Activated CD8-positive, alpha-beta T cell treated with anti-CD3 and anti-CD28 coated beads for 36 hours (primary cell): ENCODE measurements at regions not wholly inside any gene's neighbourhood (a gene's known extent, or its start where the extent isn't known, plus 50 kb on each side); places are given as distances from the start of the nearest gene placed in this dataset.

Source experiments
- ATAC-seq: fragments of 200-7000 bp; cut with Tn5 transposase; one replicate; pipeline ENCODE4 v1.10.0; 2021; ENCODE audit warnings: mild to moderate bottlenecking, moderate library complexity
- CTCF ChIA-PET: fragments of 350-600 bp; sonication (Branson Sonifier 250); formaldehyde crosslinking; loops from one replicate; lab custom pipeline; 2021; ENCODE audit warnings: antibody characterized with exemption; lab: Charles Lee
- POLR2A ChIA-PET: fragments of 350-600 bp; sonication (Branson Sonifier 250); formaldehyde crosslinking; loops from one replicate; lab custom pipeline; 2021; ENCODE audit warnings: antibody characterized with exemption; lab: Charles Lee
- DNase-seq: peaks from one replicate; pipeline ENCODE4 v3.0.0-alpha.2; 2020
- H3K27ac Mint-ChIP-seq: one replicate; pipeline ENCODE4 v1.8.0; 2021; ENCODE audit warnings: mild to moderate bottlenecking, mixed read lengths
- H3K27me3 Mint-ChIP-seq: one replicate; pipeline ENCODE4 v1.8.0; 2021; ENCODE audit warnings: mixed read lengths
- H3K36me3 Mint-ChIP-seq: one replicate; pipeline ENCODE4 v1.8.0; 2021; ENCODE audit warnings: low read depth, mixed read lengths
- H3K4me1 Mint-ChIP-seq: one replicate; pipeline ENCODE4 v1.8.0; 2021; ENCODE audit warnings: low read depth, mixed read lengths
- H3K4me3 Mint-ChIP-seq: one replicate; pipeline ENCODE4 v1.8.0; 2021; ENCODE audit warnings: mild to moderate bottlenecking, moderate library complexity, mixed read lengths
- H3K9me3 Mint-ChIP-seq: one replicate; pipeline ENCODE4 v1.8.0; 2021; ENCODE audit warnings: mixed read lengths
- intact Hi-C: fragments of 100-400 bp; cut with micrococcal nuclease; formaldehyde crosslinking; loops from one replicate; pipeline ENCODE4 v1.10.0; 2022
- TF ChIP-seq, protein P1 (sequence below): fragments of 200-600 bp; IDR thresholded peaks from one replicate; pipeline ENCODE4 v1.8.0; 2022; ENCODE audit warnings: antibody characterized with exemption, mild to moderate bottlenecking

DNA sequence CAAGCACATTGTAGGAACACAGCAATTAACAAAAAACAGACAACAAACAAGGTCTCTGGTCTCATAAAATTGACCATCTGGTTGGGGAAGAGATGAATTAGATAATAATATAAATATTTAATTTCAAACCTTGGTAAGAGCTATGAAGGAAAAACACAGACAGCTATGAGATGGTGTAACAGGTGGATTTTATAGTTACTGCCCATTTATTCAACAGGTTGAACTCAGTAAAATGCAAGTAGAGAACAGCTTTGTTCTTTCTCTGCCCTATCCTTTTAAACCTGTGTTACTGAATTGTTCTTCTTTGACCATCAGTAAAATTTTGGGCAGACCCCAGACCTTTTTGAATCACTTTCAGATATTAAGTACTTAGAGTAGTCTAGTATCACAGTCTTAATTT lies 77.6 kb upstream of the FAM216B start:
- Mint-ChIP-seq H3K4me3 (no peak overlapping the region), H3K4me1 (no peaks in the 10 kb centered on the region), H3K36me3 (no peaks in the 10 kb centered on the region), H3K27ac (no peak overlapping the region), H3K9me3 (no peaks in the 10 kb centered on the region), H3K27me3 (peaks cover 14% of the 10 kb centered on the region)
- DNase-seq (no peak), ATAC-seq (no peak)
- ChIA-PET CTCF (no interaction called here), POLR2A (interaction anchor here (1.2 kb wide), 1 partner anchor 25 kb away, joined by 4 read pairs; no protein-coding TSS in a partner anchor)
- TF ChIP-seq, protein P1, sequence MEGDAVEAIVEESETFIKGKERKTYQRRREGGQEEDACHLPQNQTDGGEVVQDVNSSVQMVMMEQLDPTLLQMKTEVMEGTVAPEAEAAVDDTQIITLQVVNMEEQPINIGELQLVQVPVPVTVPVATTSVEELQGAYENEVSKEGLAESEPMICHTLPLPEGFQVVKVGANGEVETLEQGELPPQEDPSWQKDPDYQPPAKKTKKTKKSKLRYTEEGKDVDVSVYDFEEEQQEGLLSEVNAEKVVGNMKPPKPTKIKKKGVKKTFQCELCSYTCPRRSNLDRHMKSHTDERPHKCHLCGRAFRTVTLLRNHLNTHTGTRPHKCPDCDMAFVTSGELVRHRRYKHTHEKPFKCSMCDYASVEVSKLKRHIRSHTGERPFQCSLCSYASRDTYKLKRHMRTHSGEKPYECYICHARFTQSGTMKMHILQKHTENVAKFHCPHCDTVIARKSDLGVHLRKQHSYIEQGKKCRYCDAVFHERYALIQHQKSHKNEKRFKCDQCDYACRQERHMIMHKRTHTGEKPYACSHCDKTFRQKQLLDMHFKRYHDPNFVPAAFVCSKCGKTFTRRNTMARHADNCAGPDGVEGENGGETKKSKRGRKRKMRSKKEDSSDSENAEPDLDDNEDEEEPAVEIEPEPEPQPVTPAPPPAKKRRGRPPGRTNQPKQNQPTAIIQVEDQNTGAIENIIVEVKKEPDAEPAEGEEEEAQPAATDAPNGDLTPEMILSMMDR = no peak
- intact Hi-C loops = no loop called here

DNA sequence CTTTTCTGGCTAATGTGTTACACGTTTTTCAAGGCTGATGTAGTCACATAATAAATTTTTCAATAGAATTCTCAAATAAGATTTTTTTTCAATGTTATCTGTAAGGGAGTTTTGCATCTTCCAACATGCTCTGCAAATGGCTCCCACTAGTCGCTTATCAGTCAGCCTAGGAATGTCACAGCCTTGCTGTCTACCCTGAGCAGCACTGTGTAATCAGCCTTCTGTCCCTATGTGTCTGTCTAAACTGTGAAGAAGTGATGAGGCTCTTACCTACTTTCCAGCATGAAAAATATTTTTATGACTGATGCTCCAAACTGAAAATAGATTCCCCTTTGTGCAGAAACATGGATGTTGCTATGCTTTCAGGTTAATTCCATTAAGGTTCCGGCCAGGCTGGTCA lies 75.1 kb upstream of the FAM216B start:
- H3K36me3 Mint-ChIP-seq = no peaks in the 10 kb centered on the region
- no peaks in the 10 kb centered on the region for H3K9me3 Mint-ChIP-seq
- ChIA-PET CTCF (no interaction called here), POLR2A (no interaction called here)
- intact Hi-C loops = no loop called here
- no peaks in the 10 kb centered on the region for H3K4me1 Mint-ChIP-seq
- no peak overlapping the region for H3K27ac Mint-ChIP-seq
- H3K27me3 Mint-ChIP-seq = peaks cover 13% of the 10 kb centered on the region
- no peak for DNase-seq
- H3K4me3 Mint-ChIP-seq = no peak overlapping the region
- TF ChIP-seq, protein P1 = no peak
- no peak for ATAC-seq

DNA sequence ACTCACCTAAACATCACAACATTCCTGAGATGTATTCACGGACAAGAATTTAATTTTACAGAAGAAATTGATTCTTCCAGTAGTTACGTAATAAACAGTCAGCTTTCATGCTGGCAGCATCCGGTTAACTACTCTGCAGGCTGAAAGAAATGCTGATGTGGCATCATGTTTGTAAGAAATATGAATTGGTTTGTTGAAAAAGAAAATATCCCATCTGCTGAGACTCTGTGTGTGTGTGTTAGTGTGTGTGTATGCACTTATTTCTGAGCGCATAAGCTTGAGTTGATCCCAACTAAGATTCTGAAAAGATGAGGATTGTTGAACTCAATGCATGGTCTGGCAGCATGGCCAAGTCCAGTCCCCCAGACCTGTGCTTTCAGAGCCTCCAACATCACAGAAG lies 74.3 kb upstream of the FAM216B start:
- H3K27ac Mint-ChIP-seq = no peak overlapping the region
- no peaks in the 10 kb centered on the region for H3K36me3 Mint-ChIP-seq
- DNase-seq (no peak), ATAC-seq (no peak)
- H3K4me1 Mint-ChIP-seq = no peaks in the 10 kb centered on the region
- no peaks in the 10 kb centered on the region for H3K9me3 Mint-ChIP-seq
- intact Hi-C loops = no loop called here
- CTCF ChIA-PET = no interaction called here
- TF ChIP-seq, protein P1 = no peak
- no peak overlapping the region for H3K4me3 Mint-ChIP-seq
- peaks cover 13% of the 10 kb centered on the region for H3K27me3 Mint-ChIP-seq
- POLR2A ChIA-PET = no interaction called here

DNA sequence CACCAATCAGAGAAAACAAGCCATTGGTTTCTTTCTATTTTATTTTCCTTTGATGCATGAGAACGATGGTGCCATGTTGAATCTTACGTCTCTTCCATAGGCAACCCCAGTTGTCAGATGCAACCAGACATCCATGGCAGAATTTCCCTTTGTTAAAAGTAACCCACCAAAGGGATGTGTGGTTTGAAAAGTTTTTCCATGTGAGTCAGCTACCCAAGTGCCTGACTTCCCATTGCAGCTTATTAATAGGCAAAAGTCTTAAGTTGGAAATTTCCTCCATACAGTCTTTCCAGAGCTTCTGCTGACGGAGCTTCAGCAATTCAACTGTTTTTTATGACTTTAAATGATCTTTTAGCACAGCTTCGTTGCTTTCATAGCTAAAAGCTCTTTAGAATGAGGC lies 73.8 kb upstream of the FAM216B start:
- intact Hi-C loops = no loop called here
- CTCF ChIA-PET = no interaction called here
- Mint-ChIP-seq H3K27me3 (peaks cover 12% of the 10 kb centered on the region), H3K9me3 (no peaks in the 10 kb centered on the region), H3K4me1 (no peaks in the 10 kb centered on the region), H3K4me3 (no peak overlapping the region), H3K36me3 (no peaks in the 10 kb centered on the region), H3K27ac (no peak overlapping the region)
- TF ChIP-seq, protein P1 = no peak
- POLR2A ChIA-PET = no interaction called here
- DNase-seq (no peak), ATAC-seq (no peak)

DNA sequence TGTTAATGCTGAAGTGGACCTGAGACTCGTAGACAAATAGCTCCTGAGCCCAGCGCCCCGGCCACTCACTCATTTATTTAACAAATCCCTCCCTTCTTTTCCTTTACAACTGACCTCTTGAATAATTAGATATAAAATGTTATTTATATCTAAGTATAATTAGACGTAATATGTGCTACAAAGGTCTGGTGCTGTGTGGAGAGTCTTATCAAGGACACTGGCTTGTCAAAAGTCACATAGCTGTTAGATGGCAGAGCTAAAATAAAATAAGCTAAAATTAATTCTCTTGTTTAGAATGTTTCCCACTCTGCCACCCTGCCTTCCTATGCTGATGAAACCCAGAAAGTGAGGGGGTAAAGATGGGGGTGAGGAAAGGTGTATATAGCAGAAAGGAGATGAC lies 73.0 kb upstream of the FAM216B start:
- Mint-ChIP-seq H3K4me3 (no peak overlapping the region), H3K27me3 (peaks cover 13% of the 10 kb centered on the region), H3K4me1 (no peaks in the 10 kb centered on the region), H3K9me3 (no peaks in the 10 kb centered on the region), H3K27ac (no peak overlapping the region), H3K36me3 (no peaks in the 10 kb centered on the region)
- ChIA-PET CTCF (no interaction called here), POLR2A (no interaction called here)
- DNase-seq (no peak), ATAC-seq (no peak)
- TF ChIP-seq, protein P1 = no peak
- intact Hi-C loops = no loop called here
